IMR-90 (cell line): ENCODE measurements at regions not wholly inside any gene's neighbourhood (a gene's known extent, or its start where the extent isn't known, plus 50 kb on each side); places are given as distances from the start of the nearest gene placed in this dataset.

Experiments
- ATAC-seq: fragments of 200-7000 bp; cut with Tn5 transposase; 2 replicates; pipeline ENCODE4 v1.9.1; 2020; ENCODE audit warnings: low read depth, mild to moderate bottlenecking, moderate library complexity
- BruUV-seq: library from RNA; stranded (reverse); fragments of 400-500 nt; replicated peaks from 2 replicates; lab custom pipeline; 2021; lab: Mats Ljungman, UMichigan
- CTCF ChIA-PET: fragments of 300-600 bp; formaldehyde crosslinking; extraction: SDS; loops from one replicate; lab custom pipeline; 2021; ENCODE audit warnings: antibody characterized with exemption; lab: Yijun Ruan, JAX
- POLR2A ChIA-PET: fragments of 300-600 bp; sonication (Branson Sonifier 250); formaldehyde crosslinking; loops from one replicate; lab custom pipeline; 2022; ENCODE audit warnings: antibody characterized with exemption; ENCODE audit not compliant: unreplicated experiment; lab: Charles Lee
- DNase-seq: peaks from one replicate; pipeline ENCODE4 v3.0.0; 2013
- H2AFZ ChIP-seq: replicated peaks from 2 replicates; pipeline ENCODE3; 2013; ENCODE audit warnings: low read length, mild to moderate bottlenecking; ENCODE audit not compliant: poor library complexity
- H2AK5ac ChIP-seq: 2 replicates; pipeline ENCODE4 v1.6.1; 2013; ENCODE audit warnings: low read depth, low read length, inconsistent platforms
- H2AK9ac ChIP-seq: replicated peaks from 2 replicates; pipeline ENCODE3; 2013; ENCODE audit warnings: mild to moderate bottlenecking, low read depth, low read length, moderate library complexity; ENCODE audit not compliant: poor library complexity
- H2BK120ac ChIP-seq: 2 replicates; pipeline ENCODE4 v1.6.1; 2013; ENCODE audit warnings: low read depth, low read length, inconsistent platforms
- H2BK15ac ChIP-seq: 3 replicates; pipeline ENCODE4 v1.6.1; 2013; ENCODE audit warnings: low read depth, low read length, inconsistent platforms
- H2BK20ac ChIP-seq: 2 replicates; pipeline ENCODE4 v1.6.1; 2013; ENCODE audit warnings: low read depth, mild to moderate bottlenecking, inconsistent platforms, low read length, moderate library complexity
- H2BK5ac ChIP-seq: 2 replicates; pipeline ENCODE4 v1.6.1; 2013; ENCODE audit warnings: mild to moderate bottlenecking, low read depth, low read length, inconsistent platforms; ENCODE audit not compliant: poor library complexity, severe bottlenecking
- H3K14ac ChIP-seq: replicated peaks from 2 replicates; pipeline ENCODE4 v1.6.1; 2013; ENCODE audit warnings: low read depth, low read length, inconsistent platforms
- H3K18ac ChIP-seq: 2 replicates; pipeline ENCODE4 v1.6.1; 2013; ENCODE audit warnings: low read depth, low read length, control low read depth
- H3K23ac ChIP-seq: 2 replicates; pipeline ENCODE4 v1.6.1; 2013; ENCODE audit warnings: low read depth, low read length, inconsistent platforms
- H3K27ac ChIP-seq: 2 replicates; pipeline ENCODE4 v1.5.1; 2013; ENCODE audit warnings: mild to moderate bottlenecking, control low read depth, low read length; ENCODE audit not compliant: insufficient read depth
- H3K27me3 ChIP-seq: 2 replicates; pipeline ENCODE4 v1.6.1; 2013; ENCODE audit warnings: low read length; ENCODE audit not compliant: control insufficient read depth, insufficient read depth
- H3K36me3 ChIP-seq: 2 replicates; pipeline ENCODE4 v1.6.1; 2013; ENCODE audit warnings: low read length, mixed read lengths; ENCODE audit not compliant: control insufficient read depth, insufficient read depth
- H3K4ac ChIP-seq: 2 replicates; pipeline ENCODE4 v1.6.1; 2013; ENCODE audit warnings: low read depth, low read length, inconsistent platforms
- H3K4me1 ChIP-seq: 2 replicates; pipeline ENCODE4 v1.6.1; 2013; ENCODE audit warnings: low read length, mixed read lengths; ENCODE audit not compliant: control insufficient read depth, insufficient read depth
- H3K4me2 ChIP-seq: 2 replicates; pipeline ENCODE4 v1.6.1; 2013; ENCODE audit warnings: low read depth, mild to moderate bottlenecking, control low read depth, low read length, moderate library complexity
- H3K4me3 ChIP-seq: 2 replicates; pipeline ENCODE4 v1.5.1; 2013; ENCODE audit warnings: low read depth, mild to moderate bottlenecking, control low read depth, low read length, moderate library complexity; ENCODE audit not compliant: insufficient read depth
- H3K56ac ChIP-seq: 2 replicates; pipeline ENCODE4 v1.6.1; 2013; ENCODE audit warnings: low read length, inconsistent platforms; ENCODE audit not compliant: insufficient read depth; ENCODE audit errors: extremely low read depth
- H3K79me1 ChIP-seq, 2 experiments: 2 replicates each; pipeline ENCODE4 v1.6.1; 2013; ENCODE audit warnings: low read length in 2 of 2, inconsistent platforms in 1 of 2, low read depth in 1 of 2
- H3K9ac ChIP-seq: 2 replicates; pipeline ENCODE4 v1.6.1; 2013; ENCODE audit warnings: low read depth, low read length, control low read depth
- H3K9me1 ChIP-seq: 2 replicates; pipeline ENCODE4 v1.6.1; 2013; ENCODE audit warnings: low read length, inconsistent platforms; ENCODE audit not compliant: insufficient read depth
- H3K9me3 ChIP-seq: 2 replicates; pipeline ENCODE4 v1.6.1; 2013; ENCODE audit warnings: low read length; ENCODE audit not compliant: control insufficient read depth, insufficient read depth
- H4K20me1 ChIP-seq: 2 replicates; pipeline ENCODE4 v1.6.1; 2013; ENCODE audit warnings: low read length, inconsistent platforms; ENCODE audit not compliant: insufficient read depth
- H4K5ac ChIP-seq: 2 replicates; pipeline ENCODE4 v1.6.1; 2013; ENCODE audit warnings: mild to moderate bottlenecking, low read depth, low read length, control low read depth
- H4K8ac ChIP-seq, 2 experiments: 2 replicates each; pipeline ENCODE4 v1.6.1; 2013; ENCODE audit warnings: low read depth in 2 of 2, low read length in 2 of 2, control low read depth in 1 of 2, inconsistent platforms in 1 of 2
- H4K91ac ChIP-seq: 2 replicates; pipeline ENCODE4 v1.6.1; 2013; ENCODE audit warnings: low read depth, low read length, inconsistent platforms; ENCODE audit not compliant: insufficient read depth
- CEBPB ChIP-seq: IDR thresholded peaks from 2 replicates; pipeline ENCODE4 v1.6.1; 2012; ENCODE audit warnings: low read depth, low read length, improper control_type of control experiment
- CHD1 ChIP-seq: IDR thresholded peaks from 2 replicates; pipeline ENCODE4 v1.6.1; 2012; ENCODE audit warnings: low read depth, low read length, improper control_type of control experiment
- RAD21 ChIP-seq: IDR thresholded peaks from 2 replicates; pipeline ENCODE4 v1.6.1; 2012; ENCODE audit warnings: low read length, improper control_type of control experiment
- SMC3 ChIP-seq: fragments of 150-350 bp; IDR thresholded peaks from 2 replicates; pipeline ENCODE4 v1.6.1; 2016; ENCODE audit warnings: low read depth, mild to moderate bottlenecking, antibody characterized with exemption, low read length, moderate library complexity
- WGBS, 2 experiments: methylation state at CpG; one replicate each; pipeline versions ENCODE4 v1.1.5 to v1.1.7; 2013; ENCODE audit warnings: missing lambda C conversion rate in 2 of 2; ENCODE audit not compliant: insufficient read length in 1 of 2; ENCODE audit errors: extremely low coverage in 2 of 2; 5-methylcytosine and 5-hydroxymethylcytosine counted together
- dilution Hi-C: fragments of 300-500 bp; cut with HindIII; formaldehyde crosslinking; loops from one replicate; pipeline ENCODE4 v1.14.3; 2018; ENCODE audit warnings: low sequenced_read_pairs; ENCODE audit not compliant: unreplicated experiment
- in situ Hi-C: fragments of 300-500 bp; cut with MboI; formaldehyde crosslinking; loops from 3 replicates; pipeline ENCODE4 v1.14.3; 2019; ENCODE audit warnings: low sequenced_read_pairs, inconsistent platforms, mixed read lengths
- intact Hi-C: fragments of 100-400 bp; cut with micrococcal nuclease; formaldehyde crosslinking; loops from 2 replicates; pipeline ENCODE4 v1.10.0; 2022
- TF ChIP-seq, protein P1 (sequence below): conservative IDR thresholded peaks from 2 replicates; pipeline ENCODE4 v1.5.1; 2012; ENCODE audit warnings: mild to moderate bottlenecking, low read depth, low read length, improper control_type of control experiment

DNA sequence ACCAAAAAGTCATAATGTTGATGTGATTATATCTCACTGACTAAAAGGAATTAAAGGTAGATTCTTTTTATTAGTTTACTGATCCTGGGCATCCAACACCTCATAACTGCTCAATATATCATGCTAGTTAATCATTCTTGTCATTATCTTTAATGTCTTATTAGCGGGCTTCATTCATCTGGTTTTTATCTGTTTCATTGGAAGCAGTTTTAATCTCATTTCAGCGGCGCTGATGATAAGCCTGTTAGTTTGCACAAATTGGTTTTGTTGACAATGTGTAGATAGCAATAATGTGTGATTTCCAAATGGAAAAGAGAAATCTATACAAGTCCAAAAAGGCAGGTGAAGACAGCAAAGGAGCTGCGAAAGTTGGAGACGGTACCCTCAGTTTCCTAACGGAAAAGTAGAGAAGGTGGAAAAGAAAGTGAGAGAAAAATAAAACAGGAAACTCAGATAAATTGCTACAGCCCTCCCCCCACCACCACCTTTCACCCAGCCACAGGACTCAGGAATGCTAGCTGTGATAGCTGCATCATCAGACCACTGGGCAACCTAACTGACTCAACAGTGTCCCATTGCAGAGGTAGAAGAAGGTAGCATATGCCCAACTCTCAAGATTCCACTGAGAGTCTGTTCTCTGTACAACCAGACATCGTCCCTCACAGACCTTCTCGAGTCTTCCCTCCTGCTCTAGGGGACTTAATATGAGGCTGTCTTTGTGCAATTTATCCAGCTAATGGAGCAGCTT lies 241.7 kb upstream of the CAMK1G start:
- H2BK20ac ChIP-seq: no peak overlapping the region
- in situ Hi-C loops (no loop called here), intact Hi-C loops (no loop called here), dilution Hi-C loops (no loop called here)
- H2BK15ac ChIP-seq: no peak overlapping the region
- no peak overlapping the region for H3K4ac ChIP-seq
- no peak overlapping the region for H3K9ac ChIP-seq
- no peaks in the 10 kb centered on the region for H3K9me3 ChIP-seq
- H4K20me1 ChIP-seq: no peaks in the 10 kb centered on the region
- H3K18ac ChIP-seq: no peak overlapping the region
- TF ChIP-seq RAD21 (no peak), CHD1 (no peak), SMC3 (no peak), CEBPB (no peak)
- TF ChIP-seq, protein P1, sequence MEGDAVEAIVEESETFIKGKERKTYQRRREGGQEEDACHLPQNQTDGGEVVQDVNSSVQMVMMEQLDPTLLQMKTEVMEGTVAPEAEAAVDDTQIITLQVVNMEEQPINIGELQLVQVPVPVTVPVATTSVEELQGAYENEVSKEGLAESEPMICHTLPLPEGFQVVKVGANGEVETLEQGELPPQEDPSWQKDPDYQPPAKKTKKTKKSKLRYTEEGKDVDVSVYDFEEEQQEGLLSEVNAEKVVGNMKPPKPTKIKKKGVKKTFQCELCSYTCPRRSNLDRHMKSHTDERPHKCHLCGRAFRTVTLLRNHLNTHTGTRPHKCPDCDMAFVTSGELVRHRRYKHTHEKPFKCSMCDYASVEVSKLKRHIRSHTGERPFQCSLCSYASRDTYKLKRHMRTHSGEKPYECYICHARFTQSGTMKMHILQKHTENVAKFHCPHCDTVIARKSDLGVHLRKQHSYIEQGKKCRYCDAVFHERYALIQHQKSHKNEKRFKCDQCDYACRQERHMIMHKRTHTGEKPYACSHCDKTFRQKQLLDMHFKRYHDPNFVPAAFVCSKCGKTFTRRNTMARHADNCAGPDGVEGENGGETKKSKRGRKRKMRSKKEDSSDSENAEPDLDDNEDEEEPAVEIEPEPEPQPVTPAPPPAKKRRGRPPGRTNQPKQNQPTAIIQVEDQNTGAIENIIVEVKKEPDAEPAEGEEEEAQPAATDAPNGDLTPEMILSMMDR: no peak
- no peak overlapping the region for H3K27ac ChIP-seq
- no peak overlapping the region for H4K5ac ChIP-seq
- no peak overlapping the region for H4K91ac ChIP-seq
- CTCF ChIA-PET: interaction anchor here (1.1 kb wide), 1 partner anchor 13 kb away, joined by 3 read pairs; no protein-coding TSS in a partner anchor
- H2BK5ac ChIP-seq: no peak overlapping the region
- no peak overlapping the region for H2BK120ac ChIP-seq
- no peak overlapping the region for H3K4me3 ChIP-seq
- no peaks in the 10 kb centered on the region; the same call in 1 of the 2 replicates for H3K4me1 ChIP-seq
- H3K79me1 ChIP-seq: no peaks in the 10 kb centered on the region
- no peak overlapping the region for H3K56ac ChIP-seq
- H3K9me1 ChIP-seq: no peaks in the 10 kb centered on the region
- no peak overlapping the region for H3K4me2 ChIP-seq
- H3K27me3 ChIP-seq: peaks cover 18% of the 10 kb centered on the region
- H3K14ac ChIP-seq: no peak overlapping the region
- WGBS, 2 experiments: no CpG with 5 or more reads among the region's 8 CpGs
- H4K8ac ChIP-seq: no peak overlapping the region
- no peak for DNase-seq
- no peak overlapping the region for H3K23ac ChIP-seq
- H2AK5ac ChIP-seq: no peak overlapping the region
- no TSS peak for BruUV-seq
- H2AFZ ChIP-seq: no peak overlapping the region
- ATAC-seq: no peak
- no peak overlapping the region for H2AK9ac ChIP-seq
- no peaks in the 10 kb centered on the region for H3K36me3 ChIP-seq
- POLR2A ChIA-PET: no interaction called here
